ENCODE measurements at regions not wholly inside any gene's neighbourhood (a gene's known extent, or its start where the extent isn't known, plus 50 kb on each side); places are given as distances from the start of the nearest gene placed in this dataset.

DNA sequence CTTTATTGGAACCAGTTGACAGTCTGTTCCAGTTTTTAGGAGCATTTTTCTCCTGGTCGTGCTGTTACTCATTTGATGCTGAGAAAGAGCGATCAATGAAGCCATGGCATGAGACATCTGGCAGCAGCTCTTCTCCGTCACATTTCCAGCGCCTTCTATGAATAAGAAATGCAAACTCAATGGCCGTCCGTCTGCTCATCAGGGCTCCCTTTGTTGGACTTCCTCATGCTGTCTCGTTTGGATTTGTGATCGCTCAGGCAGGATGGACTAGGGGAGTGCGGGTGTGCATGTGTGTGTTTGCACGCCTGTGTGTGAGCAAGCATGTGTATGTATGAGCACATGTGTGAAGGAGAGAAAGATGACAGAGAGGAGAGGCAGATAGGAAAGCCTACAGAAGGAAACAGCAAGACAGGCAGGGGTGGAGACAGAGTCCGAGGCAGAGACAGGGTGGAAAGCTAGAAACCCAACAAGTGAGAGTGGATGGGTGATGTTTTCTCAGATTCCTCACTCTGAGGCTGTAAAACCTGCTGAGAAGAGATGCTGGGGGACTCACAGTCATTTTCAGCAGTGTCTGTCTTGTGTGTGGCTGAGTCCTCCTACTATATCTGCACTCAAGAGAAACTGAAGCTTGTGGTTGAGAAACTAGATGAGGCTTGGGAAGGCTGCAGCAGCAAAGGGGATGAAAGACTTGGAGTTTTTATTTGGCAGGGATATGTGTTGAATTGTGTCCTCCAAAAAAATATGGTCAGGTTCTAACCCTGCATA, 56.0 kb upstream of the CLMP start:
- no peaks in the 10 kb centered on the region for H3K9me3 ChIP-seq (ENCODE audit: low read length)
- no peaks in the 10 kb centered on the region for H3F3A ChIP-seq (ENCODE audit: insufficient read depth, low read length, poor library complexity, severe bottlenecking)
- H3K9me2 ChIP-seq (ENCODE audit: insufficient read depth, low read length) = no peaks in the 10 kb centered on the region
- H3K36me3 ChIP-seq (ENCODE audit: insufficient read depth, low read length) = no peaks in the 10 kb centered on the region
- H2AFZ ChIP-seq (ENCODE audit: low read depth, low read length) = no peak overlapping the region
- no peaks in the 10 kb centered on the region for H3K79me2 ChIP-seq (replicated peaks; ENCODE audit: insufficient read depth, low read length)
- H3K4me2 ChIP-seq (ENCODE audit: low read length) = no peak overlapping the region
- TF ChIP-seq RAD21 (conservative IDR thresholded peaks at IDR 0.05) = no peak
- TF ChIP-seq REST (IDR thresholded peaks at IDR 0.05; ENCODE audit: borderline replicate concordance) = no peak
- TF ChIP-seq SMC3 (conservative IDR thresholded peaks at IDR 0.05; ENCODE audit: poor library complexity) = no peak
- TF ChIP-seq EP300 (conservative IDR thresholded peaks at IDR 0.05; ENCODE audit: poor library complexity, severe bottlenecking) = no peak
- no peaks in the 10 kb centered on the region for H3K27me3 ChIP-seq (ENCODE audit: insufficient read depth, low read depth, low read length)
- no peak overlapping the region for H3K27ac ChIP-seq (ENCODE audit: low read length)
- no peak overlapping the region for H3K4me3 ChIP-seq (ENCODE audit: low read length)
- H3K9ac ChIP-seq (ENCODE audit: low read length) = no peak overlapping the region
- H4K20me1 ChIP-seq (ENCODE audit: insufficient read depth) = no peaks in the 10 kb centered on the region

- TF ChIP-seq TAF1 (IDR thresholded peaks at IDR 0.05; ENCODE audit: low read depth) (no peak), SMC3 (conservative IDR thresholded peaks at IDR 0.05; ENCODE audit: poor library complexity) (no peak), REST (IDR thresholded peaks at IDR 0.05; ENCODE audit: borderline replicate concordance) (no peak), CTCF (IDR thresholded peaks at IDR 0.05; ENCODE audit: poor library complexity, severe bottlenecking) (no peak), RAD21 (conservative IDR thresholded peaks at IDR 0.05) (no peak), EP300 (conservative IDR thresholded peaks at IDR 0.05; ENCODE audit: poor library complexity, severe bottlenecking) (no peak), EZH2 (IDR thresholded peaks at IDR 0.05; ENCODE audit: borderline replicate concordance, insufficient read depth, low read length, poor library complexity, severe bottlenecking) (no peak), POLR2AphosphoS5 (IDR thresholded peaks at IDR 0.05) (no peak), MXI1 (conservative IDR thresholded peaks at IDR 0.05; ENCODE audit: poor library complexity, severe bottlenecking) (no peak)
- H2AFZ ChIP-seq (ENCODE audit: low read depth, low read length) = no peak overlapping the region
Measured at GRCh38 chr11:123249354-123249753, 54.3 kb upstream of the CLMP start.

More at GRCh38 chr11:123249354-123249753, 54.3 kb upstream of the CLMP start:
- no peak overlapping the region for H3K9ac ChIP-seq (ENCODE audit: low read length)
- no peaks in the 10 kb centered on the region for H4K20me1 ChIP-seq (ENCODE audit: insufficient read depth)
- no peak overlapping the region for H3K4me3 ChIP-seq (ENCODE audit: low read length)
- no peak overlapping the region for H3K4me2 ChIP-seq (ENCODE audit: low read length)
- no peaks in the 10 kb centered on the region for H3K36me3 ChIP-seq (ENCODE audit: insufficient read depth, low read length)
- H3K27me3 ChIP-seq (ENCODE audit: insufficient read depth, low read depth, low read length) = no peaks in the 10 kb centered on the region
- H3K79me2 ChIP-seq (replicated peaks; ENCODE audit: insufficient read depth, low read length) = no peaks in the 10 kb centered on the region
- no peak overlapping the region for H3K27ac ChIP-seq (ENCODE audit: low read length)
- no peaks in the 10 kb centered on the region for H3K9me3 ChIP-seq (ENCODE audit: low read length)
- H3K9me2 ChIP-seq (ENCODE audit: insufficient read depth, low read length) = no peaks in the 10 kb centered on the region
- no peaks in the 10 kb centered on the region for H3F3A ChIP-seq (ENCODE audit: insufficient read depth, low read length, poor library complexity, severe bottlenecking)
